GM21360 (cell line): ENCODE measurements at regions not wholly inside any gene's neighbourhood (a gene's known extent, or its start where the extent isn't known, plus 50 kb on each side); places are given as distances from the start of the nearest gene placed in this dataset.
A peak's percentile ranks its signal among the peaks of the same experiment; 100 is the strongest.
"Not testable (repeated sequence)": the region's sequence is repeated elsewhere in the genome, so short reads cannot be mapped to it uniquely, and the experiment has no call there.

Source experiments
- ATAC-seq: cut with Tn5 transposase; IDR thresholded peaks from one replicate; pipeline ENCODE4 v1.9.1; 2021; ENCODE audit warnings: mild to moderate bottlenecking, moderate library complexity; ENCODE audit not compliant: unreplicated experiment

DNA sequence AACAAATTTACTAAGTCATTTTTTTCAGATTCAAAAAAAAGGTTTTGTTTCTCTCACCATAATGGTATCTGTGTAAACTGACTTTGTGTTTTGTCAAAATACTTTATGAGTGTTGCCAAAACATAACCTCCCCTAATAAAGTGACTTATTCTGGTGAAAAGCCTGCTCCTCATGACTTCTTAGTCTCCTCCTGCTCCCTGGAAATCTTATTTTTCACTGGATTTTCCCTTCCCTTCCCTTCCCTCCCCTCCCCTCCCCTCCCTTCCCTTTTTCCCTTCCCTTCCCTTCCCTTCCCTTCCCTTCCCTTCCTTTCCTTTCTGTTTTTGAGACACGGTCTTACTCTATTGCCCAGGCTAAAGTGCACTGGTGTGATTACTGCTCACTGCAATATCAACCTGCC, 650.1 kb upstream of the GHITM start:
- no peak for ATAC-seq

DNA sequence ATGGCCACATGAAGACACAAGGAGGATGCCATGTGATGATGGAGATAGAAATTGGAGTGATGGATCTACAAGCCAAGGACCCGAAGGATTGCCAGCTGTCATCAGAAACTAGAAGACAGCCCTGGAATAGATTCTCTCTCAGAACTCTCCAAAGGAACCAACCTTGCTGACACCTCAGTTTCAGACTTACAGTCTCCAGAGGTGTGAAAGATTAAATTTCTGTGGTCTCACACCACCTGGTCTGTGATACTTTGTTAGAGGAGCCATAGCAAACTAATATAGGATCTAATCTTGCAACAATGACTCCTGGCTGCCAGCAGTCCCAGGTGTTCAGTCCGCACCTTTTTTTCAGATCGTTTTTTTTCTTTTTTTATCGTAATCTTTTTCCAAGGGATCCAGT, 647.3 kb upstream of the GHITM start:
- ATAC-seq: no peak

DNA sequence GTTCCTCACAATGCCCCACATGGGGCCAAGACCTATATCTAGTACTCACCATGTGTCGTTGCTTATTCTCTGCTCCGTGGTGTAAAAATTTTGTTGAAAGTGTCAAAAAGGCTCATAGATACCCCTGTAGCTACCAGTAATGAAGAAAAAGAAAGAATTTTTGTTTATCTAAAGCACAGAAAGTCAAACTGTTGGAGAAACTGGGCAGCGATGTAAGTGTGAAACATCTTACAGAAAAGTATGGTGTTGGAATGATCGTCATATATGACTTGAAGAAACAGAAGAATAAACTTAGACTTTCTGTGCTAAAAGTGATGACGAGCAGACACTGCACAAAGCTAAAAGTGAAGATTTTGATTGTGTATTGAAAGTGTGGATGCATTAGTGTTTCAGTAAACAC, 626.6 kb upstream of the GHITM start:
- no peak for ATAC-seq

- ATAC-seq: no peak
Measured at GRCh38 chr10:83515001-83515400, 624.3 kb upstream of the GHITM start.

- no peak for ATAC-seq
Measured at GRCh38 chr10:83516788-83517187, 622.5 kb upstream of the GHITM start.

GRCh38 chr10:83517456-83517855, 621.9 kb upstream of the GHITM start:
- ATAC-seq: no peak

DNA sequence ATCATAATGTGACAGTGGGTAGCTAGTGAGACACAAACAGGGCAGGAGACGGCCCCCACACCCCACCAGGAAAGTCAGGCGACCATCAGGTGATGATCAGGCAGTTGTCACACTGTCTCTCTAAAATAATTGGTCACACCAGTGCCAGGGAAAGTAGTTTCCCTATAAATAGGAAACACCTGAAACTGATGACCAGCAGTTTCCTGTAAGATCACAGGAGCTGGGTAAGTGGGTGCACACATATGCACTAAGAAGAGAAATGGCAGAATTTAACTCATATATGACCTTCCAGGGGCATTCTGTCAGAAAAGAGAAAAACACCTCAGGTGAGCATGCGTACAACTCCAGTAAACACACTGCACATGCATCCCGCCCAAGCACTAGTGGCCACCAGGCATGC, 620.5 kb upstream of the GHITM start:
- ATAC-seq: no peak

DNA sequence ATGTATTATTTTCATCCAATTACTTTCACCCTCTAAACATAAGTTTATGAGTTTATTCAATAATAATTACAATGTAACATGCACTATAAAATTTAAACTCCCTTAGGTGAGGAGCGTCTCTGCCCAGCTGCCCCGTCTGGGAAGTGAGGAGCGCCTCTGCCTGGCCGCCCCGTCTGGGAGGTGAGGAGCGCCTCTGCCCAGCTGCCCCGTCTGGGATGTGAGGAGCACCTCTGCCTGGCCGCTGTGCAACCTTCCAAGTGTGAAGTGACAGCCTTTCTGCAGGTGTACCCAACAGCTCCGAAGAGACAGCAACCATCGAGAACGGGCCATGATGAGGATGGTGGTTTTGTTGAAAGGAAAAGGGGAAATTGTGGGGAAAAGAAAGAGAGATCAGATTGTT, 618.9 kb upstream of the GHITM start:
- not testable (repeated sequence) for ATAC-seq

DNA sequence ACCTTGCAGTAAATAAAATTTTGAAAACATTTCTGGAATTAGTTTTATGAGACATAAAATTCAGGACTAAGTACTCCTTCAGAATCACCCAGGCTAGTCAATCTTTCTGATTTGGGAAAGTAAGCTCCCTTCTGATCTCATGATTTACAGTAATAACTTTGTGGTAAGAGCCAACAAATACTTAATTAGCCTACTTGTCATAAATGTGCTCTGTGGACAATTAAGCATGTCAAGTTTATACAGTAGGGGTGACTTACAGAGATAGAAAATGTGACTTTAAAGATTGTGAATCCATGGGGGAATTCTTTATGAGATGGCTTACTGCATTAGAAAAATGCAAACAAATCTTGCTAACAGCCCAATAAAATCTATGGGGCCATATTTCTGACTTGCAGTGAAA, 616.9 kb upstream of the GHITM start:
- ATAC-seq: no peak

GRCh38 chr10:83522881-83523386, 616.4 kb upstream of the GHITM start:
- ATAC-seq: no peak

DNA sequence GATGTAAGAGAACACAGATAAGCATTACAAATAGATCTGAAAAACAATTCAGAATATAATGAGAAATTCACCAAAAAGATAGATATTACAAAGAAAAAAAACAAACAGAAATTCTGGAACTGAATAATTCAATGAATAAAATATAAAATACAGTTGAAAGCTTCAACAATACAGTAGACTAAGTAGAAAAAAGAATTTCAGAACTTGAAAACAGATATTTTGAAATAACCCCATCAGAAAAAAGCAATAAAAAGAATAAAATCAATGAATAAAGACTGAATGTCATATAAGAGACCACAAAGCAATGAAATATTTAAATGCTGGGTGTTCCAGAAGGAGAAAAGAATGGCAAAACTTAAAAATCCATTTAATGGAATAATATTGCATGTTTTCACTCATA, 611.4 kb upstream of the GHITM start:
- no peak for ATAC-seq

GRCh38 chr10:83533290-83533689, 606.0 kb upstream of the GHITM start:
- ATAC-seq: no peak

DNA sequence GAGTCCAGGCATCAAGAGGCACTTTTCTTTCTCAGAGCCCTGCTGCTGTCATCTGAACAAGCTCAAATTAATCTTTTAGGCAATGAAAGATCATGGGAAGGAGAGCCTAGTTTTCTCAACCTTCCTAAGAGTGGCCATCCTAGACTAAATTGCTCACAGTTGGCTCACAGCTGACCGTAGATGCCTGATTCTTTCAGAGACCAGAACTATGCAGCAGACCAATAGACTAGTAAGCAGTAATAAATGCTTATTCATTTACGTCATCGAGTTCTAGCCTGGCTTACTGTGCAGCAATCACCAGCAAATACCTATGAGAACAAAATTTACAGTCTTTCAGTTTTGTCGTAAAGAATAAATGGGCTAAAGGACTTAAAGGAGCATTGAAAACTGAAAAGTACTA, 602.9 kb upstream of the GHITM start:
- no peak for ATAC-seq

DNA sequence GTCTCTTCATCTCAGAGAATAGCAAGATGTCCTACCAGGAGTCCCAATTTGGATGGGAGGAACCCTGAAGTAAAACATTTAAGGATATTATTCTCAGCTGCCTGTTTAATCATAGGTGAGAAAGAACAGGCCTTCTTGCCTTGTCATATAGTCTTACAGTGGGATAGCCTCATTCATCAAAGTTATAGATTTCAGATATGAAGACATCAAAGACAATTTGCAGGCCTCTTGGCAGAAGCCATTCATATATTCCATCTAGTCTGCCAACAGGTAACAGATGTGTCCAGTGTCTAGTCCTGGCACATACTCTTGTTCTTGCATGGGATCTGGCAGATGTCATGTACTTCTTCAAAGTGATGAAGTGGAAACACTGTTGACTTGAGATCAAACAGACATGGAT, 601.3 kb upstream of the GHITM start:
- ATAC-seq: no peak

- ATAC-seq: peak; percentile 72
Measured at GRCh38 chr10:83539528-83540308, 599.6 kb upstream of the GHITM start.

GRCh38 chr10:83541046-83541445, 598.3 kb upstream of the GHITM start:
- no peak for ATAC-seq

- no peak for ATAC-seq
Measured at GRCh38 chr10:83542774-83543411, 596.4 kb upstream of the GHITM start.

DNA sequence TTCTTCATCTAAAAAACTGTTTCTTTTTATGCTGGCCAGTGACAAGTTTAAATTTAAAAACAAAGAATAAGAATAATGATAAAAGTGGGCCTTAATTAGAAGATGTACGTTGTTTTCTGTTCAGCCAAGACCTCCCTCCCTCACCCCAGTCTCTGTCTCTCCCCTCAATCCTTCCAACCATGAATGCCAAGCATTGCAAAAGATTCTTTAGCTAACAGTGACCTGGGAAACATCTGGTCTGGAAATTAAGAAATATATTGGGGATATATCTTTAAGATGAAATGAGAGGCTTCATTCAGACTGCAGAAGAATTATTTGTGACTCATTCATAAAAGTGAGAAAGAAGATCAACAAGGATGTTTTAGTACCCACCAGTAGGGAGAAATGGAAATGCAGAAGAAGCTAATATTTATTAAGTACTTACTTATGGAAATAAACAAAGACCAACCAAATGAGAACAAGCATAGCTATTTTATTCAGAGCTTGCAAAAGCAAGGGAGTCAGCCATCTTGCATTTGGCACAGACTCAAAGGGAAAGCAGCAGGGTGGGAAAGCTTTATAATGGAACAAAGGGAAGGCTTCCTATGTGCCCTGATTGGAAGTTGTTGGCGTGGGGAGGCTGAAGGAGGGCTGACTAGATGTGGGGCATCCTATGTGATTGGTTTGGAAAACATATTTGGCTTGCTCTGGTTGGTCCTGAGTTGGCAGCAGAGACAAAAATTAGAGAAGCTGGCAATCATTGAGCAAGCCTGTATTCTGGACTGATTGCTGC, 595.4 kb upstream of the GHITM start:
- no peak for ATAC-seq

DNA sequence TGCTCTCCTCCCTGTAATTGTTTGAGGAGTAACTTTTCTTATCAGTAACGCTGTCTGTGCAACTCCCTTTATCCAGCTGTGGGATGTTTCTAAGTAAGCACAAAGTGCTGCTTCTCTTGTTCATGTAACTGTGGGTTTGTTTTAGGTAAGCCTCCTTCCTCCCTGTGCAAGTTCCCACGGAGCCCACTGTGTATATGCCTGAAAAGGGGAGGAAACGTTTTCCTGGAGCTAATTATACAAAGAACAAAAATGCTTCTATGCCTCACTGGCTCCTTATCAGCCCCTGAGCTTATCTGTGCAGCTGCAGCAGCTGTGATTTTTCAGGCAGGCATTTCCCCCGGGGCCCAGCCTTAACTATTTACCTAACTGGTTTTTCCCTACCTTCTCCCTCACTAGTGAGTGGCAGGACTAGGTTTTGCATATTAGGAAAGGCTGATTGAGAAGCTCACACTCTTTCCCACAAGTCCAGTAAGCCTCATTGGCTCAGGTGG, 593.4 kb upstream of the GHITM start:
- ATAC-seq: no peak

DNA sequence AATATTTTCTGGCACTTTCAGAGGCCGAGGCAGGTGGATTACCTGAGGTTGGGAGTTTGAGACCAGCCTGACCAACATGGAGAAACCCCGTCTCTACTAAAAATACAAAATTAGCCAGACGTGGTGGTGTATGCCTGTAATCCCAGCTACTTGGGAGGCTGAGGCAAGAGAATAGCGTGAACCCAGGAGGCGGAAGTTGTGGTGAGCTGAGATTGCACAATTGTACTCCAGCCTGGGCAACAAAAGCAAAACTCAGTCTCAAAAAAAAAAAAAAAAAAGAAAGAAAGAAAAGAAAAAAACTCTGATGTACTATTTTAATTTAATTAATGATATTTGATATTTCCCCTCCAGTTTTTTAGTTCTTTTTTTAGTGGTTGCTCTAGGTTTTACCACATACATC, 588.1 kb upstream of the GHITM start:
- not testable (repeated sequence) for ATAC-seq

GRCh38 chr10:83553366-83553765, 585.9 kb upstream of the GHITM start:
- ATAC-seq: no peak

DNA sequence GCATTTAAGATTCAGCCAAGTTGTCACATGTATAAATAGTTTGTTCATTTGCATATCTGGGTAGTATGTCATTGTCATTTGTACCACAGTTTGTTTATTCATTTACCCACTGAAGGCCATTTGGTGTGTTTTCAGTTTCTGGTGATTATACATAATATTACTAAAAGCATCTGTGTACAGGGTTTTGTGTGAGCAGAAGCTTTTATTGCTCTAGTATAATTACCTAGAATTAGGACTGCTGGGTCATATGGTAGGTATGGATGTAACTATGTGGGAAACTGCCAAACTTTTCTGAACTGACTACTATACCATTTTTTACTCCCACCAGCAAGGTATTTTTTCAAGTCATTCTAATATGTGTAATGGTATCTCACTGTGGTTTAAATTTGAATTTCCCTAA, 584.0 kb upstream of the GHITM start:
- ATAC-seq: no peak
